Esophagus muscularis mucosa (tissue), 3 donors: ENCODE measurements at regions not wholly inside any gene's neighbourhood (a gene's known extent, or its start where the extent isn't known, plus 50 kb on each side); places are given as distances from the start of the nearest gene placed in this dataset.

Source experiments
- POLR2A ChIP-seq: fragments of 450-650 bp; IDR thresholded peaks from one replicate; pipeline ENCODE4 v1.6.1; 2017; ENCODE audit warnings: antibody characterized with exemption, moderate library complexity, mild to moderate bottlenecking, low read depth
- POLR2AphosphoS5 ChIP-seq, 2 donors: sonication (generic); formaldehyde crosslinking; IDR thresholded peaks; one replicate each; pipeline ENCODE4 v1.6.1; 2017; ENCODE audit warnings: antibody characterized with exemption in 2 of 2
- TF ChIP-seq, protein P1 (sequence below), 3 experiments: fragments of 200-600 bp in 2 of 3; fragments of 450-650 bp in 1 of 3; sonication (generic) in 2 of 3; IDR thresholded peaks; one replicate each; pipeline ENCODE4 v1.5.1; 2017 to 2019; ENCODE audit warnings: antibody characterized with exemption in 3 of 3, mild to moderate bottlenecking in 2 of 3, moderate library complexity in 1 of 3

- TF ChIP-seq, protein P1, sequence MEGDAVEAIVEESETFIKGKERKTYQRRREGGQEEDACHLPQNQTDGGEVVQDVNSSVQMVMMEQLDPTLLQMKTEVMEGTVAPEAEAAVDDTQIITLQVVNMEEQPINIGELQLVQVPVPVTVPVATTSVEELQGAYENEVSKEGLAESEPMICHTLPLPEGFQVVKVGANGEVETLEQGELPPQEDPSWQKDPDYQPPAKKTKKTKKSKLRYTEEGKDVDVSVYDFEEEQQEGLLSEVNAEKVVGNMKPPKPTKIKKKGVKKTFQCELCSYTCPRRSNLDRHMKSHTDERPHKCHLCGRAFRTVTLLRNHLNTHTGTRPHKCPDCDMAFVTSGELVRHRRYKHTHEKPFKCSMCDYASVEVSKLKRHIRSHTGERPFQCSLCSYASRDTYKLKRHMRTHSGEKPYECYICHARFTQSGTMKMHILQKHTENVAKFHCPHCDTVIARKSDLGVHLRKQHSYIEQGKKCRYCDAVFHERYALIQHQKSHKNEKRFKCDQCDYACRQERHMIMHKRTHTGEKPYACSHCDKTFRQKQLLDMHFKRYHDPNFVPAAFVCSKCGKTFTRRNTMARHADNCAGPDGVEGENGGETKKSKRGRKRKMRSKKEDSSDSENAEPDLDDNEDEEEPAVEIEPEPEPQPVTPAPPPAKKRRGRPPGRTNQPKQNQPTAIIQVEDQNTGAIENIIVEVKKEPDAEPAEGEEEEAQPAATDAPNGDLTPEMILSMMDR (IDR thresholded peaks at IDR 0.05): no peak
- TF ChIP-seq POLR2A: no peak
- no peak for TF ChIP-seq POLR2AphosphoS5 (IDR thresholded peaks at IDR 0.05)
Measured at GRCh38 chr7:156237614-156238013, 403.0 kb upstream of the RNF32 start.
